GM12874 (cell line): ENCODE measurements at regions not wholly inside any gene's neighbourhood (a gene's known extent, or its start where the extent isn't known, plus 50 kb on each side); places are given as distances from the start of the nearest gene placed in this dataset.

Experiments
- TF ChIP-seq, protein P1 (sequence below): IDR thresholded peaks from 2 replicates; pipeline ENCODE4 v1.5.1; 2011; ENCODE audit warnings: low read depth, mild to moderate bottlenecking, control low read depth, low read length, moderate library complexity; ENCODE audit not compliant: insufficient read depth

DNA sequence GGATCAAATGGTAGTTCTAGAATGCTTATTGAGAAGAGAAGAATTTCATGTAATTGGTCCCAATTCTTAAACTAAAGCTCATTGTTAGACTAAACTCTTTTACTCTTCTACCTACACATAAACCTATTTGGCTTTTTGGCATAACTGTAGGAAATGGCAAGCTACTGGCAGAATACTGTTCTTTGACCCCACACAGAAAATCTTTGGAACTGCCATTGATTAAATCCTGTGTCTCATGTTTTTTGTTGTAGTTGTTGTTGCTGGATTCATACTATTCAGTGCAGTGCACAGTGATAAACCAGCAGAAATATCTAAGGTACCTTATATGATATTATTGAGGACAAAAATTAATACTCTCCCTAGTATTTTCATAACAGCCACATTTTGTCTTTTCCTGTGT, 242.1 kb upstream of the SGK1 start:
- TF ChIP-seq, protein P1, sequence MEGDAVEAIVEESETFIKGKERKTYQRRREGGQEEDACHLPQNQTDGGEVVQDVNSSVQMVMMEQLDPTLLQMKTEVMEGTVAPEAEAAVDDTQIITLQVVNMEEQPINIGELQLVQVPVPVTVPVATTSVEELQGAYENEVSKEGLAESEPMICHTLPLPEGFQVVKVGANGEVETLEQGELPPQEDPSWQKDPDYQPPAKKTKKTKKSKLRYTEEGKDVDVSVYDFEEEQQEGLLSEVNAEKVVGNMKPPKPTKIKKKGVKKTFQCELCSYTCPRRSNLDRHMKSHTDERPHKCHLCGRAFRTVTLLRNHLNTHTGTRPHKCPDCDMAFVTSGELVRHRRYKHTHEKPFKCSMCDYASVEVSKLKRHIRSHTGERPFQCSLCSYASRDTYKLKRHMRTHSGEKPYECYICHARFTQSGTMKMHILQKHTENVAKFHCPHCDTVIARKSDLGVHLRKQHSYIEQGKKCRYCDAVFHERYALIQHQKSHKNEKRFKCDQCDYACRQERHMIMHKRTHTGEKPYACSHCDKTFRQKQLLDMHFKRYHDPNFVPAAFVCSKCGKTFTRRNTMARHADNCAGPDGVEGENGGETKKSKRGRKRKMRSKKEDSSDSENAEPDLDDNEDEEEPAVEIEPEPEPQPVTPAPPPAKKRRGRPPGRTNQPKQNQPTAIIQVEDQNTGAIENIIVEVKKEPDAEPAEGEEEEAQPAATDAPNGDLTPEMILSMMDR = no peak

DNA sequence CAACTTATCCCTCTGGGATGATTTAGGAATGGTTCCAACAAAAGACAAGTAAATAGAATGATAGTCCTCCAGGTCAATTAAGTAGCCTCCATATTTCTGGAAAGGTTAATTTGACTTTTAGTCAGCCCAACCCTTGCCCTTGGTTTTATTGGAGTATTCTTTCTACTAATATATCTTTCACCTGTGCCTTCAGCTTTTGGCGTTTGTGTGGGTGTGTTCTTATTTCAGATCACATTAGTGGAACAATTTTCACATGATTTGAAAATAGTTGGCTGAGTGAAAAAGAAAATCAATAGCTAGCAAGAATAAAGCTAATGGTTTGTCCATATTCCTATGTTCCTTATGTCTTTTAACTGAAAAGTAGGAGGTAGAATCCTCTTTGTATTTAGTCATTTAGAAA, 239.6 kb upstream of the SGK1 start:
- TF ChIP-seq, protein P1 = no peak

DNA sequence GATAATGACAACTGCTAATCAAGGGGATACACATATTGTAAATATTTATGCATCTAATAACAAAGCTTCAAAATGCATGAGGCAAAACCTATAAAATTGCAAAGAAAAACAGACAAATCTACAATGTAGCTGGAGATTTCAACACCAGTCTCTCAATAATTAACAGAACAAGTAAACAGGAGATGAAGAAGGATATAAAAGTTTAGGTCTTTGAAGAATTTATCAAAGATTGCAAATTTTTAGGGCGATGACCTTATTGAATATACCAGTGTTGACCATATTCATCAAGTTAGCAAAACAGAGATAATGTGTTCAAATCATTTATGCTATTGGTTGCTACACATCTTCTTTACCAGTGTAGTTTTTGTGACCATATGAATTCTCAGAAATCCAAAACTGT, 237.8 kb upstream of the SGK1 start:
- TF ChIP-seq, protein P1 = no peak

DNA sequence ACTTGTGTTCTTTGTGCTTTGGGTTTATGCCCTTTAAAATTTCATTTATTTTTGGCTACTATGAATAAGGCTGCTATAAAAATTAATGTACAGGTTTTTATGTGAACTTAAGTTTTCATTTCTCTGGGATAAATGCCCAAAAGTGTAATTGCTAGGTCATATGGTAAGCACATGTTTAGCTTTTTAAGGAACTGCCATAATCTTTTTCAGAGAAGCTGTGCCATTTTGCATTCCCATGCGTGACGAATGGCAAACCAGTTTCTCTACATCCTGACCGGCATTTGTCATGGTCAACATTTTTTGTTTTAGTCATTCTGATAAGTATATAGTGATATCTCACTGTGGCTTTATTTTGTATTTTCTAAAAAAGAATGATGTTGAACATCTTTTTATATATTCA, 236.0 kb upstream of the SGK1 start:
- TF ChIP-seq, protein P1 = no peak

DNA sequence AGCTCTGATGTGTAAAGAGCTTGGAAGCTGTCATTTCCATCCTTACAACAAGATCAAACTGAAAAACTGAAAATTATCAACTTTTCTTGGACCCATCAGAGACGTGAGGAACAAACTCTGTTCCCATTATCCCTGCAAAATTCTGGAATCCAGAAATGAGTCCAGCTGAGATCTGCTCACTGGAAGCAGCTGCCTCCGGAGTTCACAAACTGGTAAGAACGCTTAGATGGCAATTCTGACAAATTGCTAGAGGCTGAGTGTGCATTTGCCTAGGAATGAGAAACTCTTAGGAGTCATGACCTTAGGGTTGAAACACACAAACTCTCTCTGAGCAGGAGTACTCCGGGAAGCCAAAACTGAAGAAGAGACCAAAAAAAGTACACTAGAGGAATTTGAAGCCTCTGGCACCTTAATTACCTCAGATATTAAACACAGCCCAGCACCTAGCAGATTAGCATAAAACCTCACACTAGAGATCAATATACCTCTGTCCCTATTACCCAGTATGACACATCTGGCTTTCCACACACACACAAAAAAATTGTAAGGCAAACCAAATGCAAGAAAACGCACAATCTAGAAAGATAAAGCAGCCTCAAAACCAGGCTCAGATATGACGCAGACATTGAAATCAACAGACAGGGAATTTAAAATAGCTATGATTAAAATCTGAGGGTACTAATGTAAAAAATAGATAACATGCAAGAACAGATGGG, 233.5 kb upstream of the SGK1 start:
- TF ChIP-seq, protein P1 = no peak

DNA sequence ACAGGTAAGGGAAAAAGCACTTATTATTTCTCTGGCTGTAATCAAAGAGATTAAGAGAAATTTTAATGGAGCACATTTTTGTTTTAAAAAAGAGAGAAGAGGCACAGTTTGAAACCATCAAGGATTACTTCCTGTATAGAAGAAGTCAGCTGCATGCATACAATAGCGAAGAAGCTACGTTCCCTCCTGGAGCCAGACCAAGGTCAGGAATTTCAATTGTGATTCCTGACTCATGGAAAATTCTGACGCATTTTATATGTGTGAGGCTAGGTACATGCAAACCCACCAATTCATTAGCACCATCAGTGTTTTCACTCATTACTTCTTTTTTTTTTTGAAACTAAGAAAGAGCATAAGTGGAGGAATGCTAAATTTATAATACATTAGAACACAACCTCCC, 232.7 kb upstream of the SGK1 start:
- TF ChIP-seq, protein P1 = no peak

DNA sequence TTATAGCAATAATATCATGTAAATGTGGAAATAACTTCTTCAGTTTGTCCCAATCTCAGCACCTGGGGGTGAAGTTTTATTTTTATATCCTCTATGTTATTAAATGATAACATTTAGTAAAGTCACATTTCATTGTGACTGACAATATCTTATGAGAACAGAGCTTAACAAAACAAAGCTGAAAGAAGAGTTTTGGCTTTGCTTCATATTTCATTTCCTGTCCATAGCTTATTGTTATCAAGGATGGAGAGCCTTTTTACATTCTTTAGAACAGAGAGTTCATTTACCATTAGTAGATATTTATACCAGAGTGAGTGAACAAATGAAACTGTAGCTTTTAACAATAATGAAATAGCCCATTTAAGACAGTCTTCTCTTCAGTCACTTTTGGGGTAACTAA, 231.9 kb upstream of the SGK1 start:
- TF ChIP-seq, protein P1 = no peak
